HG03175 (cell line): ENCODE measurements at regions not wholly inside any gene's neighbourhood (a gene's known extent, or its start where the extent isn't known, plus 50 kb on each side); places are given as distances from the start of the nearest gene placed in this dataset.

Experiments
- ATAC-seq: cut with Tn5 transposase; IDR thresholded peaks from one replicate; pipeline ENCODE4 v1.9.1; 2021; ENCODE audit warnings: mild to moderate bottlenecking, moderate library complexity; ENCODE audit not compliant: unreplicated experiment

DNA sequence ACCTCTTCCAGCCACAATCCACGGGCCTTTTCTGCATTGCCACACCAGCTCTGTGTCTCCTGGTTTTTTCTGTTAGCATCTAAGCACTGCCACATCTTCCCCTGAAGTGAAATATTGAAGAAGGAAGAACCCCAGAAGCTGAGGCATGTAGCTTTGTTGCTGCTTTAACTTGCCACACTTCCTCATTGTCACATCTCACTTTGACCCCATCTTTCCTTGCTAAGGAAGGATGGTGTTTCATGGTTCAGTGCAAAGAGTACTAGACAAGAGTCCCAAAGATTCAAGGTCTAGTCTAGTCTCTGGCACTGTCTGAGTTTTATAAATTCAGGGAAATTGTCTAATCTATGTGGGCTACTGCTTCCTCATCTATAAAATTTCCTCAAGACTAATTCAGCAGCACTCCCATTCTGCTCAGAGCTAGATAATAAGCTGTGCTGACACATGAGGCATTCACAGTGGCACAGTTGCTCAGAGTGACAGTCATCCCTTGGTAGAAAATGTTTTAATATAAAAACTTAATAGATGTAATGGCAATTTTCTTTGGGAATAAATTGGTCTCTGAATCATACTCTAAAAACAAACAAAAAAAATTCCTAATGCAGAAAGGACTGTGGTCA is 483.0 kb upstream of the ID2 start:
- ATAC-seq = no peak

DNA sequence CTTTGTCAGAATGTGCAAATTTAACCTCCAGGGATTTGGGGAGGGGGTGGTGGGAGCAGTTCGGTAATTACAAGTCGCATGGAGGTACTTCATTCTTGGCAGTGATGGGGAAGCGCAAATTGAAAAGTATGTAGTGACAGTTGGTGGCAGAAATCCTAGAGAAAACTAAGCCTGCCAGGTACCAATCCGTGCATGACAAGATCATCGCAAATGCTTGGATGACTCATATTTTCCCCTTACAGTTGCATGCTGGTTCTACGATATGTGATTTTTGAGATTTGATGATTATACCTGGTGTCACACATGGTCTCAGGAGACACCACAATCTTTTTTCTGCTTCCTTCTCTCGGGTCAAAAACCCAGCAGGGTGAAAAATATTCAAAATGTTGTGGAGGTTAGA is 479.7 kb upstream of the ID2 start:
- ATAC-seq = peak; percentile 94

- ATAC-seq = no peak
Observed at GRCh38 chr2:8203364-8203763, 478.5 kb upstream of the ID2 start.

GRCh38 chr2:8204711-8205110 is 477.1 kb upstream of the ID2 start:
- no peak for ATAC-seq

DNA sequence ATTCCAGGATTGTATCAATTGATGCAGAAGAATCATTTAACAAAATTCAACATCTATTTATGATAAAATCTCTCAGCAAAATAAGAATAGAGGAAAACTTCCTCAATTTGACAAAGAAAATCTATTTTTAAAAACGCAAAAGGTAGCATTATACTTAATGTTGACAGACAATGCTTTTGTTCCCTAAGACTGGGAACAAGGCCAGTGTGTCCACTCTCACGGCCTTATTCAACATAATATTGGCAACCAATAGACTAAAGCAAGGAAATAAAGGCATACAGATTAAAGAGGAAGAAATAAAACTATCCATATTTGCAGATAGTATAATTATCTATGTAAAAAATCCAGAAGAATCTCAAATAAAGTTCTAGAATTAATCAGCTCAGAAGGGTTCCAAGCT is 472.4 kb upstream of the ID2 start:
- no peak for ATAC-seq

- no peak for ATAC-seq
Observed at GRCh38 chr2:8211384-8211783, 470.5 kb upstream of the ID2 start.

- ATAC-seq = no peak
Observed at GRCh38 chr2:8212239-8212638, 469.6 kb upstream of the ID2 start.

GRCh38 chr2:8214036-8214615 is 467.7 kb upstream of the ID2 start:
- ATAC-seq = no peak

- ATAC-seq = peak; percentile 95
Observed at GRCh38 chr2:8215159-8215863, 466.5 kb upstream of the ID2 start.

DNA sequence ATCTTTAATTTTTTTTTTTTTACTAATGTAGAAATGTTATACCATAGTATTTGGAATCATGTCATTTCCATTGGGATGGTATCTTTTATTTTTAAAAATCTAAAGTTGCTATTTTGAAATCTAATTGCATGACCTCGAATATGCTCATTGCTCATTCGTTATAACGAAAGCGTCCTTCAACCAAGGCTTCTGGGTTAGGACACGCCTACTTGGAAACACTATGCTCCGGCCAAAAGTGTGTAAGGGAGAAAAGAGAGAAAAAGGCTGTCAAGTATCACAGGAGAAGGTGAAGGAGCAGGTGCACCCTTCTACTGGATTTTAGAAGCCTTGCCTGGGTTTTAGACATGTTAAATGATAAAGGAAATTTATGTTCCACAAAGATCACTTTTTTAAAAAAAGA is 465.9 kb upstream of the ID2 start:
- no peak for ATAC-seq

DNA sequence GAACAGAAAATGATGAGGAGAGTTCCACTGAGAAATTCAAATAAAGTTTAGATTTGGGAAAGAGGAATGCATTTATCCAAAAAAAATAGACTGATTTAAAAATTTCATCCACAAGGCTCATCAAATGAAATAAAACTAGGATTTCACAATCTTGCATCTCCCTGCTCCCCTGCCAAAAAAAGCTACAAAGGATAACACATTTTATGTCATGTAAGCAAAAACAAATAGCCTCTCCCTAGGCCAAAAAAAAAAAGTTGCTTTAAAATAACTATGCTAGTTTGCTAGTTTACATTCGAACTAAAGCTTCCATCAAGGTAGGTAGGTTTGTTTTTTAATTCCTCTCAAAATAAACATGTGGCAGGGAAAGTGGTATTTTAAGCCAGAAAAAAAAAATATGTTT is 465.5 kb upstream of the ID2 start:
- no peak for ATAC-seq

GRCh38 chr2:8217468-8218030 is 464.3 kb upstream of the ID2 start:
- no peak for ATAC-seq

DNA sequence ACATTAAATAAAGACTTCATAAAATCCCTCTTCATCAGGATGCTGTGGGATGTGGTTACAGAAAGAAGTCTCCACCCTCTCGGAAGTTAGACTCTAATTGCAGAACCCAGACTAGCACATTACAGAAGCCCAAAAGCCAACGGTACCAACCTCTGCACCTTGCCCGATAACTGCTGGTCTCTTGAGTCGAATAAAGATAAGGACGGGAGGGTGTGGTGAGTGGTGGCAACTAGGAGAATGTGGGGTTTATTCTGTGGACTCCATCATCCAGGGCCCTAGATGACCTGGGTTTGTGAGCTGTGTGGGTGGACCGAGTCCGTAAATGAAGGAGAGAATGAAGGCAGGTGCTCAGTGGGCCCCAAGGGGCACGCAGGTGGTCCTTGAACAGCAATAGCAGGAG is 462.8 kb upstream of the ID2 start:
- ATAC-seq = no peak

DNA sequence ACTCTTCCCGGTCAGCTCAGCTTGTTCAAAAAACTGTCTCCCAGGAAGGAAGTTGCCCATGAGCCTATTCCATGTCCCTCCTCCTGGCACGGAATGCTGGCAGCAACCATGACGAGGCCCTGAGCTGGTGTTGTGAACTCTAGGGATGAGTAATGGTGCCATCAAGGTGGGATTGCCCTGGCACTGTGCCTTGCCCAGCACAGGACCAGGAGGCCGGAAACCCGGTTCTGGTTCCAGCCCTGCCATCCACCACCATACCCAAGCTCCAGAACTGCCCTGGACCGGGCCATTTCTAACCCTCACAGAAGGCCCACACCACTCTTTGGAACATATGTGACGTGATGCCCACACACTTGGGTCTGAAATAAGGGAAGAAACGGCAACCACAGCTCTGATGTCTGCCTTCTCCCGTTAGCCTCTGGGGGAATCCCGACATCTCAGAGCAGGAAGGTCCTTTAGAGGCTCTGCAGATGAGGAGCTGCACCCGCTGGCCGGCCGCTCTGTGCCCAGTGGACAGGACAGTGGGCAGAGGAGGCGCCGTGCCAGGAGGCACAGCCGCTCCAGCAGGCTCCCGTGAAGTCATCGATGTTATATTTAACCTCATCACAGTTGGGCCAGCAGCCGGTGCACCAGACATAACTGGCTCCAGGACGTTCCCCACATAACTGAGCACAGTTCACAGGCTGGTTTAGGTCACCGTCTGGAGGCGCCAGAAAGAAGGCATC is 462.1 kb upstream of the ID2 start:
- ATAC-seq = no peak

DNA sequence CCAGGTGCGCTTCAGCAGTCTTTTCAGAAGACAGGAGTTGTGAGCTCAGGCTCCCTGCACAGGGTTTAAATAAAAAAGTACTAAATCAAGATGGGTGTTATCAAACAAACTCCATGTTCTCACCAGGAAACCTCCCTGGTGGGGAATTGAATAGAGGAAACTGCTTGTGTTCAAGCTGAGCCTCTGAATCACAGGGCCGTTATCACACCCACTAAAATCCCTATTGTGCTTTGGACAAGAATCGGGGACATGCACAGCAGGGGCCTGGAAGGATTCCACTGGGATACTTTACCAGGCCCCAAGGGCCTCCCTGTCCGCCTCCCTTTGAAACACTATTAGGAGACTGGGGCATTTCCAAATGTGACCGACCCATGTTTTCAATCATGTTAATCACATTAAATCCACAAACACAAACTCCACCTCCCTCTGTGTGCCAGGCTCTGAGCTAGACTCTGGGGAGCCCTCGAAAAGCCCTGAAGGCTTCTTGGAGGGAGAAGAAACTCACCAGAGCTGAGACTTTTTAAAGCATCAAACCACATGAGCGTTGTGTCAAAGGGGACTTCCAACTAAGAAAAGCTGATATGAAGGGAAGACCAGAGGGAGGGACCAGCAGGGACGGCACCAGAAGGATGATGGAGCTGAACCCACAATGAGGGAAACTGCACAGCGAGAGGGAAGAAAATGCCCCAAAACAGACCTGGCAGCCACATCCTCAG is 458.7 kb upstream of the ID2 start:
- no peak for ATAC-seq

DNA sequence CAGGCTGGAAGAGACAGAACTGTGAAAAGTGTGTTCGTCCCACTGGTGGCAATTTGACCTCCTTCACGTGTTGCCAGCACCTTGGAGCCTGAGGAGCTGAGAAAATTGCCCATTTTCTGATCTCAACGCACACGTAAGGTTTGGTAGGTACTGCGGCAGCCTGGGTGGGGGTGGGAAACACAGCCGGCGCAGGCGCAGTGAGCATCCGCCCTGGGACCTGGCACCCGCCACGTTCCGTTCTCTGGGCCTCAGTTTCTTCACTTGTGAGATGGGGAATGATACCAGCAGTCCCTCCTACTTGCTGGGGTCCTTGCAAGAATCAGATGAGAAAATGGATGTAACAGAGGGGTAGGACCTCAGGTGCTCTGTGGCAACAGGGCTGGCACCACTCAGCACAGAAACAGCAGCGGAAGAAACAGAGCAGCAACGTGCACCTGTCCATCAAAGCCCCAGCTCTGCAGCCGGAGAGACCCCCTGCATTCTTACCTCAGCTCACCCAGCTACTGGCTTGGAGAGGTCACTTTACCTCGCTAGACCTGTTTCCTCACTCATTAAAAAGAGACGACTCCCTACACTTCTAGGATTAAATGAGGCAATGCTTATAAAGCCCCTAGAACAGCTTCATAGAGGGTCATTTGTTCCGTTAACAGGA is 458.0 kb upstream of the ID2 start:
- ATAC-seq = no peak

DNA sequence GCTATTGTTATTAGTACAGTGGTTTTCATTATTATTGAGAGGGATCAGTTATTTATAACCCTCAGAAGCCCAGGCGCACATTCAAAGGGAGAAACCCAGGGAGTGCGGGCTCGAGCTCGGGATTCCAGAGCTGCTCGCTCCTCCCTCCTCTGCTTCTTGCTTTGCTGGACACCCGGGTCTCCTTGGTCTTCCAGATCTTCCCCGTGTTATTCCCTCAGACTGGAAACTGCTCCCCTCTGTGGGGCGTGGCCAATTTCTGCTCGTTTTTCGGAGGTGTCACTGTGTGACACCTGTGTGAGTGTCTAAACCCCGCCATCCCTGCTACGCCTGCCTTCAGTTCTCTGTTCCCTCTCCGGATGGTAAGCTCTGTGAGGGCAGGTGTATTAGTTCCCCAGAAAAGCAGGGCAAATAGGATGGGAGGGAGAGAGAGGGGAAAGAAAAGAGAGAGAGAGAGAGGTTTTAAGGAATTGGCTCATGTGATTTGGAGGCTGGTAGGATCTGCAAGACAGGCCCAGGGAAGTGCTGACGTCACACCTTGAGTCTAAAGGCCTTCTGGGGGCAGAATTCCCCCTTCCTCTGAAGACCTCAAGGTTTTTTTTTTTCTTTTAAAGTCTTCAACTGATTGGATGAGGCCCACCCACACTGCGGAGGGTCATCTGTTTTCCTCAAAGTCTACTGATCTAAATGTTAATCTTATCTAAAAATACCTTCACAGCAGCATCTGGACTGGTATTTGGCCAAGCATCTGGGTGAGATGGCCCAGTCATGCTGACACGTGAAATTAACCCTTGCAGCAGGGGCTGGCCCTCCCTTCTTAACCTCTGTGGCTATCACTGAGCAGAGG is 457.3 kb upstream of the ID2 start:
- ATAC-seq = no peak

- ATAC-seq = no peak
Observed at GRCh38 chr2:8225266-8225665, 456.6 kb upstream of the ID2 start.

- ATAC-seq = no peak
Observed at GRCh38 chr2:8225798-8226197, 456.1 kb upstream of the ID2 start.
